ENCODE measurements at regions not wholly inside any gene's neighbourhood (a gene's known extent, or its start where the extent isn't known, plus 50 kb on each side); places are given as distances from the start of the nearest gene placed in this dataset.
"Not testable (repeated sequence)": the region's sequence is repeated elsewhere in the genome, so short reads cannot be mapped to it uniquely, and the experiment has no call there.

DNA sequence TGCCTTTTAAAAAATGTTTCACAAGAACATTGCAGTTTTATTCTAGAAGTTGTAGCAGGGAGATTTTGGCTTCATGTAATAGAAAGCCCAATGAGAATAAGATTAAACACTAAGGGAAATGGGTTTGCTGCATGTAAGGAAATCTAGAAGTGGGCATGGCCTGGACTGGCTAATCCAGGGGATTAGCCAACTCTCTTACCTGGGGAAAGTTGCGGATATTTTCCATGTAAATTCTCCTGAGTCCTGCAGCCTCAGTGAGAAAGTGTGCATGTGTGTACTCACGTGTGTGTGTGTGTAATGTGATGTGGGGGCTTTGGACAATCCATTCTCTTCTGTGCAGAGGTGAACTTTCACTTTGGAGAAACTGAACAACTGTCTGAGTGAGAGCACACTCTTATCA is 775.1 kb upstream of the TPTE start:
- not testable (repeated sequence) for DNase-seq

DNA sequence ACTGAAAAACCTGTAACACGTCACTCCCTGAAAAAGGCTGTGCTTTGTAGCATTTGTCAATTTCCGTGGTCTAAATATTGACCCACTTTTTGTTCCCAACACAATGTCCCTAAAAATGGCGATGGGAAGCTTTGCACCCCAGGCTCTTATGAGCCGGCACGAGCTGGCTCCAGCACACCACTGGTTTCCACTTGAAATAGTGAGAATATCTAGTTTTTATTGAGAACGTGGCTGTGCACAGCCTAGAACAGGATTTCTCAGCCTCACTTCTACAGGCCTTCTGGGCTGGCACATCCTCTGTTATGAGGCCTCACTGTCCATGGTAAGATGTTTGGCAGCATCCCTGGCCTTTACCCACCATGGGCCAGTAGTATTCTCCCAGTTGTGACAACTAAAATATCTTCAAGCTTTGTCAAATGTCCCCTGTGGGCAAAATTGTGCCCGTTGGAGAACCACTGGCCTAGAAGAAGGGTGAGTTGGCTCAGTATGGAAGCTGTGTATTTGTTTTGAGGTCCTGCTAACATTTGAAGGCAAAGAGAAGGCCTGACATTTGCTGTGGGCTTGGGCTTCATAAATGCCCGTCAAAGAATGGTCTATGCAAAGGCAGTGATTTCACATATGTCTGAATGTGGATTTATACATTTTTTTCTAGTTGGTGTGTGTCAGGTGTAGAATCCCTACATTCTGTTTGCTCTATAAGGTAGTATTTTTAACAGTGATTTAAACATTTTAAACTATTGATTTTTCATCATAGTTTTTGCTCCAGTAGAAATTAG is 774.4 kb upstream of the TPTE start:
- not testable (repeated sequence) for DNase-seq

DNA sequence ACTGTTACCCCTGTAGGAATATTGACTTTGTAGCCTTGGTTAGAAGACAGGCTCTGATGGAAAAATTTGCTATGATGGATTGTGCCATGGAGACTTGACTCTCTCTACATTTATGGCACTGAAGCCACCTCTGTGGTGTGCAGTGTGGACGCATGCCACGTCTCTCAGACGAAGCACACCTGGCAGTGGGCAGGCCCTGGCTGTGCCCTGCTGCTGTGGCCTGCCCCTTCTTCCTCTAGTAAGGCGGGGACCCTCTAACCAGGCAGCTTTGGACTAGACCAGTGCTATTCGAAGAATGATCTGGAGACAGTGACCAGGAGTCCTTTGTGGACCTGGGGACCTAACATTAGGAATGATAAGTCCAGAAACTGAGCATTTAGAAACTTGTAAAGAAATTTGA is 773.5 kb upstream of the TPTE start:
- DNase-seq = not testable (repeated sequence)

DNA sequence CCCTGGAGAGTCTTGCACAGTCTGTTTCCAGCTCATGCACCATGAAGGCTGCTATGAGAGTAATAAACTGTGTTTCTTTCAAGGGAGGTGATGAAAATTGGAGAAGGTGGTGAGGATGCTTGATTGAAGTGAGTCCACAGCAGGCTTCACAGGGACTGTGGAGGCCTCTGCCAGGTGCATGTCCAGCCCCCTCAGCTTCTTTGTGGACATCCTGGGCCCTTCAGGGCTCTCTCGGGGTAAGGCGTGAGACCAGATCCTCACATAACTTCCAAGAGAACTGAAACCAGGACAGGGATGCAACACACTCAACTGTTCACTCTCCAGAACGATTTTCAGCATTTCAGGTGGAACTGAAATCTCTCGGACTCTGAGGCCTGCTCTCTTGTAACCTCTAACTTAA is 772.9 kb upstream of the TPTE start:
- not testable (repeated sequence) for DNase-seq

DNA sequence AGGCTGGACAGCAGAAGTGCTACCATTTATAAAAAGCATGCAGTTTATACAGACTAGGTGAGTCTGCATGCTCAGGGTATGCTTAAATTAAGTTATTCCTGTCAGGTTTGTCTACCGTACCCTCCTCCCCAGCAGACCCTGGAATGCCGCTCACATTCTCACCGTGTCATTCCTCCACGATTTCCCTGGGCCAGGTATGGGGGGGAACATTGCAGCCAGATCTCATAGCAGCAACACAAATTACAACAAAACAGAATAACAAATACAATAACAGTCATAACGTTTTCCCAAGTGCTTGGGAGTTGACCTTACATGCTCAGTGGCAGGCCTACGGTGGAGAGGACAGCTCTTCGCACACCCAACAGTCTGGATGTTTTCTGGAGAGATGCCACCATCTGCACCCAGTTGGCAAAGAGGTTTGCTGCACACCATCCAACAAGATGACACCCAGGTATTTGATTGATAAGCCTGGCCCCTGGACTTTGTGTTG is 771.6 kb upstream of the TPTE start:
- not testable (repeated sequence) for DNase-seq

DNA sequence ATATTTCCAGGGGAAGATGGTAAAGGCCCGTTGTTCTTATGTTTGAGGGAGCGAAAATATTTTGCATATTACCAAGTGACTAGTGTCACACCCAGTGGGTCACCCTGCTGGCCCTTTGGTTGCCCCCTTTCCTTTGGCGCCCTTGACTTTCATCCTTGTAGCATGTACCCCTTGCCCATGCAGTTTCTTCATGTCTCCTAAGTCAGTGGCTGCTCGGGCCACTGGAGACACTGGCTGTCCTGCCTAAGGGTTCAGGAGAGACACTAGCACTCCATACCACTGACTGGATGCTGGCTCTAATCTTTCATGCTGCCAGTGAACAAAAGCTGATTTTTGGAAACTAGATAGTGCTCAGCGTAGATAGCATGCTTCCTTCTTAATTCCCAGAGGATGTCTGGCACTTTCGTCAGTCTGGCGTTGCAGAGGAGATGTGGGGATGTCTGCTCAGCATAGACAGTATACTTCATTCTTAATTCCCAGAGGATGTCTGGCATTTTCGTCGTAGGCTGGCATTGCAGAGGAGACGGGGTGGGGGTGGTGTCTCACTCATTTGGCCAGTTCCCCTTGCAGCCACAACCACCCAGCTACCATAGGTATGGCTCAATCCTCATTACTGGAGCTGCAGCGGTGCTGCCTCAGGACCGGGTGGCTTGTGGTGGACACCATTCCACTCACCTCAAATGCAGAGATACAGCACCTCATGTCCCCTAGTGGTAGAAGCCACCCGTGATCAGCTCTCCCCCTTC is 770.9 kb upstream of the TPTE start:
- no peak for DNase-seq

DNA sequence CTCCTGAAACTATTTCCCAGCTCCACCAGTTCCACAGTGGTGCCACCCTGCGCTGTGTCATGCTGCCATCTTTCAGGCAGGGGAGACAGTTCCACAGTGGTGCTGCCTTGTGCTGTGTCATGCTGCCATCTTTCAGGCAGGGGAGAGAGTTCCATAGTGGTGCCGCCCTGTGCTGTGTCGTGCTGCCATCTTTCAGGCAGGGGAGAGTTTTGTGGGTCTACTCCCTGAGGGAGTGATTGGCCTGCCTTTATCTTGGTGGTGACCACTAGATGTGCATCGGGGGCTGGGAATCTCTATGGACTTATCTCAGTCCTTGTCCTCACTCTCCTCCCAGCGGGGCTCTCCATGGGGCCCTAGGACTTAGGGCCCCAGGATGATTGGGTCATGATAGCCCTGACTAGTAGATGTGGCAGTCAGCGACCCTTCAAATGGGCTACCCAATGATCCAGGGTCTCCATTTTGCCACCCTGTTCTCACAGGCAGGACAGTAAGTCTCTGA is 770.2 kb upstream of the TPTE start:
- not testable (repeated sequence) for DNase-seq

DNA sequence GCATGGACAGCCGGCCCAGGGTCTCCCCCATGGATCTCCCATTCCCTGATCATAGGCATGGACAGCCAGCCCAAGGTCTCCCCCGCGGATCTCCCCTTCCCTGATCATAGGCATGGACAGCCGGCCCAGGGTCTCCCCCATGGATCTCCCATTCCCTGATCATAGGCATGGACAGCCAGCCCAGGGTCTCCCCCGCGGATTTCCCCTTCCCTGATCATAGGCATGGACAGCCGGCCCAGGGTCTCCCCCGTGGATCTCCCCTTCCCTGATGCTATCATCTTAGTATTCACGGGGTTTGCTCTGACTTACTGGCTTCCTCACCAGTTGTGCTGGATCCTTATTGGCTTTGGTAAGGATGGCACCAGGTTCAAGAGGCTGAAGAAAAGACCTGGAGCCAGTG is 769.4 kb upstream of the TPTE start:
- not testable (repeated sequence) for DNase-seq

DNA sequence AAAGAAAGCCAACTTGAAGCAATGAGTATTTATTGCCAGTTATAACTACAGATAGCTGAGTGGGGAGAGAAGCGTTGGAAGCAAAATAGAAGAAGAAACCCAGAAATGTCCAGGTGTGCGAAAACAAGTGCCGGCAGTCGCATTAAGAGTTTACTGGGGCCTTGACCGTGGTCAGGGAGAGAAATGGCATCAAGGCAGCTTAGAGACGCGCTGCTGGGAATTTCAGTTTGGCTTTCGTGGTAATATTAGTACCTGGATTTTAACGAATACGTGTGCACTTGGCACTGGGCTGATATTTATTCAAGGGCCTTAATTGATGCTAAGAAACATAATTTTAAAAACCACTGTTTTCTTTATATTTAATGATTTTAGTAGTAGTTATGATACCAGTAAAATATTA is 767.9 kb upstream of the TPTE start:
- not testable (repeated sequence) for DNase-seq

DNA sequence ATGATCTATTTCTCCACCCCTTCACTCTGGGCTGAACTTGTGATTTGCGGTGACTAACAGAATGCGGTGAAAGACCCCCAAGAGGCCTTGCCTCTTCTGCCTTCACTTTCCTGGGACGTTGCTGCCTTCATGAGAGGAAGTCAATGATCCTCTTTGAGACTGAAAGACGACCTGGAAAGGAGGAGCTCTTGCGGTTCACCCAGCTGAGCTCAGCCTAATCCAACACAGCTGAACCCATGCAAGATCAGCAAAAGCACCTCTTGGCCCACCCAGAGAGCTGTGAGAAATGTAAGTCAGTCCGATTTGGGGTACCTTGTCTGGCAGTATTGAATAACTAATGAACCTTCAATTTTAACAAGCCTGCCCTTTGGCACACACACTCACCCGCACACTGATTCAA is 767.4 kb upstream of the TPTE start:
- no peak for DNase-seq

DNA sequence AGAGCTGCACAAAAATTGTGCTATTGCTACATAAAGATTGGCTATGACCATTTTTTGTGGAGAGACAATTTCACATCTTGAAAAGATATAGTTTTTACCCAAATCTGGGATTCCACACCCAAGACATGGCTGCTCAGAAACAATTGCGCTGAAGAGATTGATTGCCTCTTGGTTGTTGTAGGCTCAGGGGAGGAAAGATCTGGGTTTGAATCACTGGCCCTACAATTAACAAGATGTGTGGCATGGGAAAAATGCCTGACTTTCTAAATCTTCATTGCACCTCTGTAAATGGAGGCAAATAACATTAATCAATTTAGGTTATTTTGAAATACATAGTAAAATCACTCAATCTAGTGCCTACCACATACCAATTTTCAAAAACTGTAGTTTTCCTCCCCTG is 766.9 kb upstream of the TPTE start:
- DNase-seq = not testable (repeated sequence)

DNA sequence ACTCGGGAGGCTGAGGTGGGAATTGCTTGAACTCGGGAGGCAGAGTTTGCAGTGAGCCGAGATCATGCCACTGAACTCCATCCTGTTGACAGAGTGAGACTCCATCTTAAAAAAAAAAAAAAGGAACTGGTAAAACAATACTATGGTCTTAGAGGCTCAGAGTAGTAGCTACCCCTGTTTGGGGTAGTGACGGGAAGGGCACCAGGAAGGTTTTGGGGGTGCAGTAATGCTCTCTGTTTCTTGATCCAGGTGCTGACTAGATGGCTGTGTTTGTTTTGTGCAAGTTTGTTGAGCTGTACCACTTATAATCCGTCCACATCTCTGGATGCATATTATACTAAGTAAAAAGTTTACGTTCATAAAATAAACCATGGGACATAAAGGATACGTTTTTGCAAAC is 765.8 kb upstream of the TPTE start:
- no peak for DNase-seq

DNA sequence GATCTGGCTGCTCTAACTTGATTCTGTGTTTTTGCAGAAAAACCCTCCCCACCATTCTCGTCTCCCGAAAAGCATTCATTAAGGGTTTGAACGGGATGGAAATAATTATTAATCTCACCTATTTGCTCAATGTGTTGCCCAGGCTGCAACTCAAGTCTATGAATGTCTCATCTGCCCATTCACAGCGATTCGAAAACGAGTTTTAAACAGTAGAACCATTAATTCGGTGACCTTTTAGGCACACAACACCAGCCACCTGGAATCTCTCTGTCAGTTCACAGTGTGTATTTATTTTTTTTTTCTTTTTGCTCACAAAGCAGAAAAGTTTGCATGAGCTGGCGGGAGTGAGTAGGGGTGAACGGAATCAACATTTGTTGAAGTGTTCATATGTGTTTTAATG is 764.7 kb upstream of the TPTE start:
- DNase-seq = no peak

DNA sequence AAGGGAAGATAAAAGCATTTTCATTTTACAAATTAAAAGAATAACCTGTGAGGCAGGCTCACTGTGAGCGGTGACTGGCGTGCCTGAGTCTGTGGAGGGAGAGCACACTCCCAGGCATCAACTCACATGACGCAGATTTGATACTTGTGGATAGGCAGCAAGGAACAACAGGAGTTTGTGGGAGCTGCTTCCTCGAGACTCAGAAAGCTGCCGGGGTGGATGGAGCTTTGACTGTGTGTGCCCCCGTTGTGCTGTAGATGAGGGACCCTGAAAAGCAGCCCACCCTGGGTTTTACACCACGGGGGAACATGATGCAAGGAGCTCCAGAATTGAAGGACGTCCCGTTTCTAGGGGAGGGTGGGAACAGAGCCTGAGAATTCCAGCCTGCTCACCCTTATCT is 764.3 kb upstream of the TPTE start:
- DNase-seq = not testable (repeated sequence)

DNA sequence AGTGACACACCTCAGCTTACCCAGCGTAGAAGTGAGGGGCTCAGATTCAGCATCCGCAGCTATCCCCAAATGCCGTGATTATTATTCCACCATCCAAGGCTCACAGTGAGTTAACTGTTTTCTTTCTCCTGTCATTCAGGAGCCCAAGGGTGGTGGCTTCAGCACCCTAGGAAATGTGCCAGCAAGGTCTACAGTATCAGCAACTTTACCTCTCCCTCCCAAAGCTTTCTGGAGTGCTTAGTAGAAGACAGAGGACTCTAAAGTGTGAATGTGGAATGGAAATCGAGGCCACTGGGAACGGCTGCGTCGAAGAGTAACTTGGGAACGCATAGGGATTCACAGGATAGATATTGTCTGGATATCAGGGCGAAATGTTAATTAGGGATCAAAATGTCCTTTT is 763.8 kb upstream of the TPTE start:
- not testable (repeated sequence) for DNase-seq

DNA sequence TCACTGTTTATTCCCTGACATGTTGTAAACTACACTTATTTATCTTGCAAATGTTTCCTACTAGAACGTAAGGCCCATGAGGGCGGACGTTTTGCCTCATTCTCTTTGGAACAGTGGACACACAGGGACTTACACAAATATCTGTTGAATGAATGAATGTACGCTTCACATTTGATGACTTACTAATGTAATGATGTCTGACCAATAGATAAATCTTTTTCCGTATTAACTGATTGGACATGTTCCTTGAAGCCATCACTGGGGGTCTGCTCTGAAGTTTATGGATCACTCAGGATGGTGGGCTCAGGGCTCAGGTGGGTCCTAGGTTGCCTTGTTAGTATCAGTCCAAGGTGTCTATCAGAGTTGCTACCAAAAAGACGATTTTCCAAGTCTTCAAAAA is 763.2 kb upstream of the TPTE start:
- no peak for DNase-seq

DNA sequence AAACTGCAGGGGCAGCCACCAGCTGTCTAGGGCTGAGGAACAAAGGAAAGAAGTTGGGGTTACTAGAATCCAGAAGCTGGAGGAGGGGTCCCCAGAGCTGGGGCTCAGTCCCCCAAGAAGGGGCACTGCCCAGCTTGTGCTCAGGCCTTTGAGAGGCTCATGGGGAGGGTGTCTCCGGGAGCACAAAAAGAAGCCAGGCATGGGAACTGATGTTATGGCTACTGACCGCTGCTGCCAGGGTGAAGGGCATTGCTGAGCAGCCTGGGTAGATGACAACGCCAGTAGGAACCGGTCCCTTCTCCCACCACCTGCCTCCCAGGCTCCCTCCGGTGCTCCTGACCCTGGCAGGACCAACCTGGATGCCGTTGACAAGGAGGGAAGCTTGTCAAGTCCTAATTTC is 762.5 kb upstream of the TPTE start:
- DNase-seq = no peak

DNA sequence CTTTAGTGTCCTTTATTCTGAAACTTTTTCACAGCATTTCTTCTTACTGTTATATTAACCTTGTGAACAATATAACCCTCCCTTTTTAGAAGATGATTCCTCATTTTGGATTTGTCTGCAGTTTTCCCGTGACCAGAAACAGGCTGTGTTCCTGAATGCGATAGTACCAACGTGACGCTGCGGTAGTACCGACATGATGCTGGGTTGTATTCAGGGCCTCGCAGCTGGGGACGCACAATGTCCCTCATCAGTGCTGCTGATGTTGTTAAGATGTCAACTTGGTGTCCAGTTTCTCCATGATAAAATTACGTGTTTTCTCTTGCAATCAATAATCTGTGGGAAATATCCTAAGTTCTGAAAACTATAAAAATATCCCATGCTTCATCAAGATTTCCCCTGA is 761.4 kb upstream of the TPTE start:
- no peak for DNase-seq

DNA sequence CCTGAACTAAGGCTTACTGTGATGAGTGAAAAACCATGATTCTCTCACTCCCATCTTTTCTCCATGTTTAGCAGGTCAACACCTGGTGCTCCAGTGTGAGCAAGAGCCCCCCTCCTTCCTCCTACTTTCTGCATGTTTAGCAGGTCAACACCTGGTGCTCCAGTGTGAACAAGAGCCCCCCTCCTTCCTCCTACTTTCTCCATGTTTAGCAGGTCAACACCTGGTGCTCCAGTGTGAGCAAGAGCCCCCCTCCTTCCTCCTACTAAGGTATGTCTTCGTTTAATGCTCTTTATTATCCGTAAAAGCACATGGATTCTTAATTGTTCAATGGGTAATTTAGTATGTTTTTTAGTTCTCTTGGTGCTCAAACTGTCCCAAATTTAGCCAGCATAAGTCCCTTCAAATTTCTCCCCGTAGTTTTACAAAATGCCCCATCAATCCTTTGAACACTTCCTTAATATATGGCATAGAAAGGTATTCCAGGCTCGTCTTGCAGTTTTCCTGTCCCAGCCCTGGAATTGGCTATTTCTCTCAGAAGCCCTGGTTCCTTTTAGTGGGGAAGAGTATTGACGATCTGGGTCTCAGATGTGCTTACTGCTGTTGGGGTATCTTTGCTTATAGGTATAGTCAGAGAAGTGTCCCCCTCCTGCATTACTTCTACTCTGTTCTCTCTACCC is 760.8 kb upstream of the TPTE start:
- no peak for DNase-seq

DNA sequence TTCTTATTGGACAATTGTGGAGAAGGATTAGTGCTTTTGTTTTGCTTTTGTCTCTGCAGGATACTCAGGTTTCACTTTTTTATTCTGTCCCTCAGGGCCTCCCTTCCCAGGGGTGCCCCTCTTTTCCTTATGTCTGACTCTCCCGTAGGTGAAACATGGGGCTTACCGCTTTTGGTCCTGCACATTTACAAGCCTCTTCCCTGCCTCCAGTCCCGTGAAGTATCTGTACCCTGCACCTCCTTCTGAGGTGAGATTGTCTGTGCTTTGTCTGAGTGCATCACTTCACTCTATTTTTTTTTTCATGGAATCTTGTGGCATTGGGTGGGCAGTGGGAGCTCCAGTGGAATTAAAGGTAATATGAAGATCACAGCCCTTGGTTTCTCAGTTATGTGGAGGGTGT is 758.1 kb upstream of the TPTE start:
- no peak for DNase-seq

DNA sequence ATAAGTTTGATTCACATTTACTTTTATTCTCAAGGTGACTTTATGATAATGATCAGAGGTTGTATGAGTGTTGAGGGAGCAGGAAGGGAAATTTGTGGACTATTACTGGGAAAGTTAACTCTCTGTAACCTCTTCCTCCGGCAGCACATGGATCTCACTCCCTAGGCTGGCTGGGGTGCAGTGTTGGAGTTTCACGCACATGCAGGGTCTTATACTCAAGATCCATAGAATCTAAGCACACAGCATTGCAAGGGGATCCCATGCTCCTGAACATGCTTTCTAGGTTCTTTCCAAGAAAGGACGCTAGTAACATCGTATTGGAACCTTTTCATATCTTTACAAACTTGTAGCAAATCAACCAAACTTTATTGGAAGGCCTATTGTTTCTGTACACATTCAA is 757.6 kb upstream of the TPTE start:
- DNase-seq = no peak

DNA sequence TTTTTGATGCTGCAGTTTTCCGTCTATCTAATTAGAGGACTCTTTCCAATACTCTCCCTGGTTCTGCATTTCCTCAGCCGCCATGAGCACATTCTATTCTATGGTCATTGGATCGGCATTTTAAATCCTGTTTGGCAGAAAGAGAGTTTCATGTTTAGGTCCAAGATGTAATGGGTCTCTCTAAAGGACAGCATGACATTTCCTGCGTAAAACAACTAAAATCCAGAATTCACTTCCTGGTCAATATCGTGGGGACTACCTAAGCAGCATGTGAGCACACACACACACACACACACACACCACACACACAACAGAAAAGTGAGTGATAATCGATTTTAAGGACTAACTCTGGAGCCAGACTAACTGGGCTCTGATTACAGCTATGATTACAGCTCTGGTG is 757.1 kb upstream of the TPTE start:
- DNase-seq = not testable (repeated sequence)

DNA sequence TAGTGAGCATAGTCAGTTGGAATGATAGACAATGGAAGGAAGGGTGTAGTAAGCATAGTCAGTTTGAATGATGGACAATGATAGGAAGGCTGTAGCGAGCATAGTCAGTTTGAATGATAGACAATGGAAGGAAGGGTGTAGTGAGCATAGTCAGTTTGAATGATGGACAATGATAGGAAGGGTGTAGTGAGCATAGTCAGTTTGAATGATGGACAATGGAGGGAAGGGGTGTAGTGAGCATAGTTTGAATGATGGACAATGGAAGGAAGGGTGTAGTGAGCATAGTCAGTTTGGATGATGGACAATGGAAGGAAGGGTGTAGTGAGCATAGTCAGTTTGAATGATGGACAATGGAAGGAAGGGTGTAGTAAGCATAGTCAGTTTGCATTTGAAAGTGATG is 755.8 kb upstream of the TPTE start:
- DNase-seq = not testable (repeated sequence)

All from T-helper 9 cell (primary cell).